DND-41 (cell line): ENCODE measurements at regions not wholly inside any gene's neighbourhood (a gene's known extent, or its start where the extent isn't known, plus 50 kb on each side); places are given as distances from the start of the nearest gene placed in this dataset.

Experiments used
- ATAC-seq: fragments of 200-7000 bp; cut with Tn5 transposase; 3 replicates; pipeline ENCODE4 v1.9.1; 2021; ENCODE audit warnings: low read depth; ENCODE audit not compliant: insufficient read depth
- DNase-seq: peaks from one replicate; pipeline ENCODE4 v3.0.0-alpha.2; 2020
- H2AFZ ChIP-seq: 2 replicates; pipeline ENCODE4 v1.6.0; 2012; ENCODE audit warnings: low read depth, low read length
- H3K27ac ChIP-seq: 2 replicates; pipeline ENCODE4 v1.5.1; 2012; ENCODE audit warnings: low read length, inconsistent platforms
- H3K27me3 ChIP-seq: fragments of 200-600 bp; sonication (generic); 2 replicates; pipeline ENCODE4 v1.6.0; 2012; ENCODE audit warnings: low read length, mild to moderate bottlenecking, inconsistent platforms; ENCODE audit not compliant: insufficient read depth, poor library complexity
- H3K36me3 ChIP-seq: 2 replicates; pipeline ENCODE4 v1.5.1; 2012; ENCODE audit warnings: low read length, inconsistent platforms; ENCODE audit not compliant: insufficient read depth
- H3K4me1 ChIP-seq: 2 replicates; pipeline ENCODE4 v1.5.1; 2012; ENCODE audit warnings: mild to moderate bottlenecking, low read length; ENCODE audit not compliant: insufficient read depth
- H3K4me2 ChIP-seq: 2 replicates; pipeline ENCODE4 v1.6.0; 2012; ENCODE audit warnings: mild to moderate bottlenecking, moderate library complexity, low read length, inconsistent platforms; ENCODE audit not compliant: insufficient read depth
- H3K4me3 ChIP-seq, 2 experiments: fragments of 200-600 bp in 1 of 2; shearing (Covaris generic) in 1 of 2; 2 replicates each; pipeline ENCODE4 v1.5.1; 2012 to 2016; ENCODE audit warnings: inconsistent platforms in 2 of 2, low read length in 2 of 2, mild to moderate bottlenecking in 2 of 2, low read depth in 1 of 2, moderate library complexity in 1 of 2
- H3K79me2 ChIP-seq: 2 replicates; pipeline ENCODE4 v1.6.0; 2012; ENCODE audit warnings: low read length, inconsistent platforms; ENCODE audit not compliant: insufficient read depth
- H3K9ac ChIP-seq: 2 replicates; pipeline ENCODE4 v1.6.0; 2012; ENCODE audit warnings: low read depth, mild to moderate bottlenecking, inconsistent platforms, low read length, moderate library complexity
- H3K9me3 ChIP-seq: 2 replicates; pipeline ENCODE4 v1.5.1; 2012; ENCODE audit warnings: low read length, moderate library complexity, mild to moderate bottlenecking, inconsistent platforms; ENCODE audit not compliant: insufficient read depth, severe bottlenecking
- H4K20me1 ChIP-seq: 2 replicates; pipeline ENCODE4 v1.6.0; 2012; ENCODE audit warnings: low read length; ENCODE audit not compliant: insufficient read depth
- CTCF ChIP-seq: IDR thresholded peaks from 2 replicates; pipeline ENCODE4 v1.5.1; 2012; ENCODE audit warnings: borderline replicate concordance, low read length, moderate library complexity, mild to moderate bottlenecking; ENCODE audit not compliant: poor library complexity, severe bottlenecking; ENCODE audit errors: extremely low read depth
- EZH2 ChIP-seq: IDR thresholded peaks from 3 replicates; pipeline ENCODE4 v1.6.1; 2012; ENCODE audit warnings: borderline replicate concordance, low read depth, mild to moderate bottlenecking, moderate library complexity, low read length, inconsistent platforms; ENCODE audit not compliant: severe bottlenecking

- ATAC-seq (no peak), DNase-seq (no peak)
- Histone ChIP-seq H4K20me1 (no peaks in the 10 kb centered on the region), H2AFZ (no peak overlapping the region), H3K27me3 (no peaks in the 10 kb centered on the region), H3K9ac (no peak overlapping the region), H3K4me3 (no peak overlapping the region), H3K36me3 (no peaks in the 10 kb centered on the region), H3K79me2 (no peaks in the 10 kb centered on the region), H3K4me1 (no peaks in the 10 kb centered on the region), H3K4me2 (no peak overlapping the region), H3K9me3 (no peaks in the 10 kb centered on the region), H3K27ac (no peak overlapping the region)
- TF ChIP-seq CTCF (no peak), EZH2 (no peak)
Observed at GRCh38 chr18:73318739-73319479, 451.1 kb upstream of the NETO1 start.

GRCh38 chr18:73316513-73316912, 448.7 kb upstream of the NETO1 start:
- Histone ChIP-seq H3K4me1 (no peaks in the 10 kb centered on the region), H3K36me3 (no peaks in the 10 kb centered on the region), H3K27ac (no peak overlapping the region), H3K4me3 (no peak overlapping the region), H3K79me2 (no peaks in the 10 kb centered on the region), H3K9ac (no peak overlapping the region), H2AFZ (no peak overlapping the region), H3K27me3 (no peaks in the 10 kb centered on the region), H3K4me2 (no peak overlapping the region), H3K9me3 (no peaks in the 10 kb centered on the region), H4K20me1 (no peaks in the 10 kb centered on the region)
- no peak for DNase-seq
- TF ChIP-seq EZH2 (no peak), CTCF (no peak)
- no peak for ATAC-seq

- H3K4me3 ChIP-seq = no peak overlapping the region
- no peak for DNase-seq
- H3K4me2 ChIP-seq = no peak overlapping the region
- no peaks in the 10 kb centered on the region for H3K36me3 ChIP-seq
- H3K9ac ChIP-seq = no peak overlapping the region
- H3K27me3 ChIP-seq = no peaks in the 10 kb centered on the region
- H4K20me1 ChIP-seq = no peaks in the 10 kb centered on the region
- H3K4me1 ChIP-seq = no peaks in the 10 kb centered on the region
- no peak overlapping the region for H2AFZ ChIP-seq
- no peaks in the 10 kb centered on the region for H3K9me3 ChIP-seq
- H3K27ac ChIP-seq = no peak overlapping the region
- no peak for ATAC-seq
- no peak for TF ChIP-seq CTCF
- no peak for TF ChIP-seq EZH2
- H3K79me2 ChIP-seq = no peaks in the 10 kb centered on the region
Observed at GRCh38 chr18:73315381-73315780, 447.6 kb upstream of the NETO1 start.

- no peak overlapping the region for H3K9ac ChIP-seq
- H3K27me3 ChIP-seq = no peaks in the 10 kb centered on the region
- no peaks in the 10 kb centered on the region for H3K9me3 ChIP-seq
- H3K27ac ChIP-seq = no peak overlapping the region
- DNase-seq (no peak), ATAC-seq (no peak)
- no peak overlapping the region for H2AFZ ChIP-seq
- no peaks in the 10 kb centered on the region for H4K20me1 ChIP-seq
- H3K4me2 ChIP-seq = no peak overlapping the region
- no peak overlapping the region for H3K4me3 ChIP-seq
- H3K4me1 ChIP-seq = no peaks in the 10 kb centered on the region
- no peaks in the 10 kb centered on the region for H3K79me2 ChIP-seq
- TF ChIP-seq CTCF (no peak), EZH2 (no peak)
- H3K36me3 ChIP-seq = no peaks in the 10 kb centered on the region
Observed at GRCh38 chr18:73313476-73313875, 445.7 kb upstream of the NETO1 start.
